ENCODE measurements at regions not wholly inside any gene's neighbourhood (a gene's known extent, or its start where the extent isn't known, plus 50 kb on each side); places are given as distances from the start of the nearest gene placed in this dataset.

DNA sequence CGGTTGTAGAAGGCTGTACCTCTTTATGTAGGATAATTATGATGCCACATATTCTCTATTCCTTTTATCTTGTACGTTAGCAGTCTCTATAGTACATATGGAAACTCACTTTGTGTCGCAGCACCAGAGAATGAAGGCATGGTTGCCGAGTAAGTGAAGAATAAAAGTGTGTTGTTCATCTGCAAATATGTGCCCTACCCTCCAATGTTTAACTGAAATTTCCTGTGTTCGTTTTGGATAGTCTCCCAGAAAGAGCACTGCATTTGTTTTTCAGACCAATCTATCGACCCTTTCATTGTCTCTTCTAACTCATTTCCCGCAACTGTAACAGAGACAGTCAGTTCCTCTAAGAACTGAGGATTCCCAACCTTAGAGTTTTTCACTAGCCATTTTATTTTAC, 592.8 kb downstream of the TUSC7 start:
- Histone ChIP-seq H3K79me2 (ENCODE audit: low read length) (no peaks in the 10 kb centered on the region), H3K36me3 (replicated peaks; ENCODE audit: insufficient read depth, low read length) (no peaks in the 10 kb centered on the region), H3K9me2 (replicated peaks; ENCODE audit: insufficient read depth, low read length) (no peaks in the 10 kb centered on the region), H3K9me3 (replicated peaks; ENCODE audit: insufficient read depth, low read length) (no peaks in the 10 kb centered on the region), H3K9ac (ENCODE audit: low read length) (no peak overlapping the region), H3K4me2 (ENCODE audit: low read depth, low read length) (no peak overlapping the region), H4K20me1 (ENCODE audit: insufficient read depth, low read length) (no peaks in the 10 kb centered on the region), H3K4me3 (ENCODE audit: low read length) (no peak overlapping the region), H3K27ac (ENCODE audit: low read length) (no peak overlapping the region), H3K4me1 (ENCODE audit: low read length) (no peaks in the 10 kb centered on the region), H2AFZ (ENCODE audit: low read length) (no peak overlapping the region), H3K27me3 (replicated peaks; ENCODE audit: insufficient read depth, low read length) (no peaks in the 10 kb centered on the region), H3F3A (ENCODE audit: insufficient read depth, low read length) (no peaks in the 10 kb centered on the region)
- TF ChIP-seq EZH2phosphoT487 (IDR thresholded peaks at IDR 0.05; ENCODE audit: low read length) (no peak), EZH2 (optimal IDR thresholded peaks at IDR 0.05; ENCODE audit: low read depth, low read length) (no peak)
- TF ChIP-seq, protein P1, sequence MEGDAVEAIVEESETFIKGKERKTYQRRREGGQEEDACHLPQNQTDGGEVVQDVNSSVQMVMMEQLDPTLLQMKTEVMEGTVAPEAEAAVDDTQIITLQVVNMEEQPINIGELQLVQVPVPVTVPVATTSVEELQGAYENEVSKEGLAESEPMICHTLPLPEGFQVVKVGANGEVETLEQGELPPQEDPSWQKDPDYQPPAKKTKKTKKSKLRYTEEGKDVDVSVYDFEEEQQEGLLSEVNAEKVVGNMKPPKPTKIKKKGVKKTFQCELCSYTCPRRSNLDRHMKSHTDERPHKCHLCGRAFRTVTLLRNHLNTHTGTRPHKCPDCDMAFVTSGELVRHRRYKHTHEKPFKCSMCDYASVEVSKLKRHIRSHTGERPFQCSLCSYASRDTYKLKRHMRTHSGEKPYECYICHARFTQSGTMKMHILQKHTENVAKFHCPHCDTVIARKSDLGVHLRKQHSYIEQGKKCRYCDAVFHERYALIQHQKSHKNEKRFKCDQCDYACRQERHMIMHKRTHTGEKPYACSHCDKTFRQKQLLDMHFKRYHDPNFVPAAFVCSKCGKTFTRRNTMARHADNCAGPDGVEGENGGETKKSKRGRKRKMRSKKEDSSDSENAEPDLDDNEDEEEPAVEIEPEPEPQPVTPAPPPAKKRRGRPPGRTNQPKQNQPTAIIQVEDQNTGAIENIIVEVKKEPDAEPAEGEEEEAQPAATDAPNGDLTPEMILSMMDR (IDR thresholded peaks at IDR 0.05; ENCODE audit: low read length): no peak
- DNase-seq: no peak

- H3K27me3 ChIP-seq (replicated peaks; ENCODE audit: insufficient read depth, low read length): no peaks in the 10 kb centered on the region
- no peak overlapping the region for H3K9ac ChIP-seq (ENCODE audit: low read length)
- H3K79me2 ChIP-seq (ENCODE audit: low read length): no peaks in the 10 kb centered on the region
- no peak for TF ChIP-seq EZH2phosphoT487 (IDR thresholded peaks at IDR 0.05; ENCODE audit: low read length)
- H3F3A ChIP-seq (ENCODE audit: insufficient read depth, low read length): no peaks in the 10 kb centered on the region
- H3K9me2 ChIP-seq (replicated peaks; ENCODE audit: insufficient read depth, low read length): no peaks in the 10 kb centered on the region
- no peak for DNase-seq
- H3K36me3 ChIP-seq (replicated peaks; ENCODE audit: insufficient read depth, low read length): no peaks in the 10 kb centered on the region
- no peak overlapping the region for H3K4me2 ChIP-seq (ENCODE audit: low read depth, low read length)
- H3K9me3 ChIP-seq (replicated peaks; ENCODE audit: insufficient read depth, low read length): no peaks in the 10 kb centered on the region
- no peak overlapping the region for H2AFZ ChIP-seq (ENCODE audit: low read length)
- no peaks in the 10 kb centered on the region for H3K4me1 ChIP-seq (ENCODE audit: low read length)
- H3K27ac ChIP-seq (ENCODE audit: low read length): no peak overlapping the region
- H4K20me1 ChIP-seq (ENCODE audit: insufficient read depth, low read length): no peaks in the 10 kb centered on the region
- H3K4me3 ChIP-seq (ENCODE audit: low read length): no peak overlapping the region
These were observed 593.9 kb downstream of the TUSC7 start for GRCh38 chr3:117303443-117303842.

DNA sequence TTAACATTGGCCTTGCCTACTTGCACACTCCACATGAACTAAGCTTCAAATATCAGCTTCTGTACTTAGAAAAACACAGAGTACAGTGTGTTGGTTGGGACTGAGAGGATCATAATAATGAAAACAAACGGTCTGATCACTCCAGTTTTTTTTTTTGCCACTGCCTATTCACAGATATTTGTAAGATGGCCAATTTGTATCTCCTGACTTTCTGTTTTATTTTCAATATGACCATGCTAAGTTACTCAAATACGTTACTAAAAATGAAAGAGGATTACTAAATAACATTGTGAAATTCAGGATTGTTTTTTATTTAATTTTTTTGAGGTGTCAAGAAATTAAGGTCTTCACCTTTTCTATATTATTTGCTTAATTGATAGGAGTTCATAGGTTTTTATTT, 595.1 kb downstream of the TUSC7 start:
- Histone ChIP-seq H2AFZ (ENCODE audit: low read length) (no peak overlapping the region), H3K27ac (ENCODE audit: low read length) (no peak overlapping the region), H3K36me3 (replicated peaks; ENCODE audit: insufficient read depth, low read length) (no peaks in the 10 kb centered on the region), H3K4me1 (ENCODE audit: low read length) (no peaks in the 10 kb centered on the region), H3K79me2 (ENCODE audit: low read length) (no peaks in the 10 kb centered on the region), H3K9me3 (replicated peaks; ENCODE audit: insufficient read depth, low read length) (no peaks in the 10 kb centered on the region), H4K20me1 (ENCODE audit: insufficient read depth, low read length) (no peaks in the 10 kb centered on the region), H3K27me3 (replicated peaks; ENCODE audit: insufficient read depth, low read length) (no peaks in the 10 kb centered on the region), H3K4me3 (ENCODE audit: low read length) (no peak overlapping the region), H3K9me2 (replicated peaks; ENCODE audit: insufficient read depth, low read length) (no peaks in the 10 kb centered on the region), H3K9ac (ENCODE audit: low read length) (no peak overlapping the region), H3K4me2 (ENCODE audit: low read depth, low read length) (no peak overlapping the region), H3F3A (ENCODE audit: insufficient read depth, low read length) (no peaks in the 10 kb centered on the region)
- DNase-seq: no peak
- no peak for TF ChIP-seq EZH2 (optimal IDR thresholded peaks at IDR 0.05; ENCODE audit: low read depth, low read length)
- TF ChIP-seq, protein P1 (IDR thresholded peaks at IDR 0.05; ENCODE audit: low read length): no peak
- TF ChIP-seq EZH2phosphoT487 (IDR thresholded peaks at IDR 0.05; ENCODE audit: low read length): no peak

DNA sequence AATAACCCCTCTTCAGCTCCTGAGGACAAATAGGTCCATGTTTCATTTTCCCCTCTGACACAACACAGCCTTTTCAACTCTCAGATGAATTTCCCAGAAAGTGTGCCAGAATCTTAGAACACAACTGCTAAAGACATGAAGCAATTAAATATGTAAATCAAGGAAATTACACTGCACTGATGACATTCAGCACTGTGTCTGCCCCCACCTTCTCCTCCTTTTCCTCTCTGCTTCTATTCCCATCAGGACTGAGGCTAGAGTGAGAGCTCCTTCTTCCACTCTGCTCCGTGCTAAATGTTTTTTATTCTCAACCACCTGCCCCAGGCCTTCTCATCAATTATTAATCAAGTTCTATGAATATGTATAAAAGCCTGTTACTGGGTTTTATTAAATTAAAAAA, 596.1 kb downstream of the TUSC7 start:
- TF ChIP-seq EZH2phosphoT487 (IDR thresholded peaks at IDR 0.05; ENCODE audit: low read length) (no peak), EZH2 (optimal IDR thresholded peaks at IDR 0.05; ENCODE audit: low read depth, low read length) (no peak)
- TF ChIP-seq, protein P1 (IDR thresholded peaks at IDR 0.05; ENCODE audit: low read length): no peak
- H3K27me3 ChIP-seq (replicated peaks; ENCODE audit: insufficient read depth, low read length): no peaks in the 10 kb centered on the region
- H3K9ac ChIP-seq (ENCODE audit: low read length): no peak overlapping the region
- H3K4me3 ChIP-seq (ENCODE audit: low read length): no peak overlapping the region
- no peak overlapping the region for H2AFZ ChIP-seq (ENCODE audit: low read length)
- H3K9me2 ChIP-seq (replicated peaks; ENCODE audit: insufficient read depth, low read length): no peaks in the 10 kb centered on the region
- no peaks in the 10 kb centered on the region for H3K4me1 ChIP-seq (ENCODE audit: low read length)
- no peak overlapping the region for H3K27ac ChIP-seq (ENCODE audit: low read length)
- no peaks in the 10 kb centered on the region for H3K36me3 ChIP-seq (replicated peaks; ENCODE audit: insufficient read depth, low read length)
- no peaks in the 10 kb centered on the region for H3F3A ChIP-seq (ENCODE audit: insufficient read depth, low read length)
- no peak overlapping the region for H3K4me2 ChIP-seq (ENCODE audit: low read depth, low read length)
- no peaks in the 10 kb centered on the region for H4K20me1 ChIP-seq (ENCODE audit: insufficient read depth, low read length)
- no peaks in the 10 kb centered on the region for H3K9me3 ChIP-seq (replicated peaks; ENCODE audit: insufficient read depth, low read length)
- DNase-seq: no peak
- no peaks in the 10 kb centered on the region for H3K79me2 ChIP-seq (ENCODE audit: low read length)

Measured in MM.1S (cell line).